ENCODE measurements at regions not wholly inside any gene's neighbourhood (a gene's known extent, or its start where the extent isn't known, plus 50 kb on each side); places are given as distances from the start of the nearest gene placed in this dataset.

DNA sequence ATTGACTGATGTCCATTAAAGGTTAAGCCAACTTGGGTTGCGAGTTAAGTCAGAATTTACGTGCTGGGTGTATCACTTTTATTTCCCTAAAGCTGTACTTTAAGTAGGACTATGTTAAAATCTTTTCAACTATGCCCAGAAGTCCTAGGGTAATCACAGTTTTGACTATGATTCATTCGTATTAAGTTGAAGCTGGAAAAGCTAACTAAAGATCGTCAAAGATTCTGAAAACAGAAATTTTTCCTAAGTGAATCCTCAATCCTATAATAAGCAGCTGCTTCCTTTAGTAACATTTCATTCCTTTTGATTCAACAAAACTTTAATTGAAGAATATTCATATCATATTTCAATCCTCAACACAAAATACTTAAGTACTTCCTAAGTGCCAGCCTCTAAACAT is 460.4 kb downstream of the ACTL7B start:
- TF ChIP-seq, protein P1, sequence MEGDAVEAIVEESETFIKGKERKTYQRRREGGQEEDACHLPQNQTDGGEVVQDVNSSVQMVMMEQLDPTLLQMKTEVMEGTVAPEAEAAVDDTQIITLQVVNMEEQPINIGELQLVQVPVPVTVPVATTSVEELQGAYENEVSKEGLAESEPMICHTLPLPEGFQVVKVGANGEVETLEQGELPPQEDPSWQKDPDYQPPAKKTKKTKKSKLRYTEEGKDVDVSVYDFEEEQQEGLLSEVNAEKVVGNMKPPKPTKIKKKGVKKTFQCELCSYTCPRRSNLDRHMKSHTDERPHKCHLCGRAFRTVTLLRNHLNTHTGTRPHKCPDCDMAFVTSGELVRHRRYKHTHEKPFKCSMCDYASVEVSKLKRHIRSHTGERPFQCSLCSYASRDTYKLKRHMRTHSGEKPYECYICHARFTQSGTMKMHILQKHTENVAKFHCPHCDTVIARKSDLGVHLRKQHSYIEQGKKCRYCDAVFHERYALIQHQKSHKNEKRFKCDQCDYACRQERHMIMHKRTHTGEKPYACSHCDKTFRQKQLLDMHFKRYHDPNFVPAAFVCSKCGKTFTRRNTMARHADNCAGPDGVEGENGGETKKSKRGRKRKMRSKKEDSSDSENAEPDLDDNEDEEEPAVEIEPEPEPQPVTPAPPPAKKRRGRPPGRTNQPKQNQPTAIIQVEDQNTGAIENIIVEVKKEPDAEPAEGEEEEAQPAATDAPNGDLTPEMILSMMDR (IDR thresholded peaks at IDR 0.05): no peak
- TF ChIP-seq POLR2A (IDR thresholded peaks at IDR 0.05): no peak
